ENCODE measurements at regions not wholly inside any gene's neighbourhood (a gene's known extent, or its start where the extent isn't known, plus 50 kb on each side); places are given as distances from the start of the nearest gene placed in this dataset.

- TF ChIP-seq GLIS3 (CRISPR knock-in tag; IDR thresholded peaks at IDR 0.05), result no peak
- no peak for TF ChIP-seq ZFP3 (CRISPR knock-in tag; IDR thresholded peaks at IDR 0.05)
Measured at GRCh38 chr20:12566596-12566995, 442.2 kb upstream of the SPTLC3 start.
